22Rv1 (cell line): ENCODE measurements at regions not wholly inside any gene's neighbourhood (a gene's known extent, or its start where the extent isn't known, plus 50 kb on each side); places are given as distances from the start of the nearest gene placed in this dataset.
"Not testable (repeated sequence)": the region's sequence is repeated elsewhere in the genome, so short reads cannot be mapped to it uniquely, and the experiment has no call there.

Experiments
- CTCF ChIP-seq: fragments of 450-650 bp; IDR thresholded peaks from 2 replicates; pipeline ENCODE4 v1.5.1; 2017; ENCODE audit warnings: mild to moderate bottlenecking
- ZFX ChIP-seq: fragments of 450-650 bp; IDR thresholded peaks from 2 replicates; pipeline ENCODE4 v1.6.1; 2017; ENCODE audit warnings: antibody characterized with exemption, borderline replicate concordance

- not testable (repeated sequence) for TF ChIP-seq CTCF, ZFX
Measured at GRCh38 chr6:12633746-12634145, 82.8 kb upstream of the PHACTR1 start.
